GM13977 (cell line): ENCODE measurements at regions not wholly inside any gene's neighbourhood (a gene's known extent, or its start where the extent isn't known, plus 50 kb on each side); places are given as distances from the start of the nearest gene placed in this dataset.

Experiments used
- DNase-seq: peaks from one replicate; pipeline ENCODE4 v3.0.0; 2012; ENCODE audit warnings: low spot score
- in situ Hi-C: fragments of 300-500 bp; cut with MboI; formaldehyde crosslinking; loops from one replicate; pipeline ENCODE4 v1.12.0; 2022; ENCODE audit warnings: low sequenced_read_pairs, low pct_unique_long_range_greater_than_20kb, mixed read lengths, inconsistent platforms; ENCODE audit not compliant: unreplicated experiment
- TF ChIP-seq, protein P1 (sequence below): IDR thresholded peaks from 2 replicates; pipeline ENCODE4 v1.5.1; 2012; ENCODE audit warnings: mild to moderate bottlenecking, control low read depth; ENCODE audit not compliant: insufficient read depth; ENCODE audit errors: extremely low read depth, missing control alignments

DNA sequence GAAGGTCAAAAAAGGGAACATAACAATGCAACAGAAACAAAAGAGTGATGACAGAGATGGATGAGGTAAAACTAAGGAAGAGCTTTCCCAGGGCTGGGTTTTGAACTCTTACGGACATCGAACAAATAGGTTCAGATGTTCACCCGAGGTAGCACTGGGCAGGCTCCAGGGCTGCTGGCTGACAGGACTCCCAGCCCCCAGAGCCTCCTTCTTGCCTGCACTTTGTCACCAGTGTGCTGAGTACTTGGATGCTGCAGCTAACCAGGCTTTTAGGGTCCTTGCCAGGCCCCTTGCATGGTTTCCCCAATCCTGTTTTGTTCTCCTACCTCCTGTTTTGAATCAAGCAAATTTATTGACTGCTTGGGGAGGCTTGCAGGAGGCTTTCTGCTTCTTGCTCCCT is 322.9 kb downstream of the DYSF start:
- TF ChIP-seq, protein P1, sequence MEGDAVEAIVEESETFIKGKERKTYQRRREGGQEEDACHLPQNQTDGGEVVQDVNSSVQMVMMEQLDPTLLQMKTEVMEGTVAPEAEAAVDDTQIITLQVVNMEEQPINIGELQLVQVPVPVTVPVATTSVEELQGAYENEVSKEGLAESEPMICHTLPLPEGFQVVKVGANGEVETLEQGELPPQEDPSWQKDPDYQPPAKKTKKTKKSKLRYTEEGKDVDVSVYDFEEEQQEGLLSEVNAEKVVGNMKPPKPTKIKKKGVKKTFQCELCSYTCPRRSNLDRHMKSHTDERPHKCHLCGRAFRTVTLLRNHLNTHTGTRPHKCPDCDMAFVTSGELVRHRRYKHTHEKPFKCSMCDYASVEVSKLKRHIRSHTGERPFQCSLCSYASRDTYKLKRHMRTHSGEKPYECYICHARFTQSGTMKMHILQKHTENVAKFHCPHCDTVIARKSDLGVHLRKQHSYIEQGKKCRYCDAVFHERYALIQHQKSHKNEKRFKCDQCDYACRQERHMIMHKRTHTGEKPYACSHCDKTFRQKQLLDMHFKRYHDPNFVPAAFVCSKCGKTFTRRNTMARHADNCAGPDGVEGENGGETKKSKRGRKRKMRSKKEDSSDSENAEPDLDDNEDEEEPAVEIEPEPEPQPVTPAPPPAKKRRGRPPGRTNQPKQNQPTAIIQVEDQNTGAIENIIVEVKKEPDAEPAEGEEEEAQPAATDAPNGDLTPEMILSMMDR = no peak
- in situ Hi-C loops = no loop called here
- DNase-seq = no peak

DNA sequence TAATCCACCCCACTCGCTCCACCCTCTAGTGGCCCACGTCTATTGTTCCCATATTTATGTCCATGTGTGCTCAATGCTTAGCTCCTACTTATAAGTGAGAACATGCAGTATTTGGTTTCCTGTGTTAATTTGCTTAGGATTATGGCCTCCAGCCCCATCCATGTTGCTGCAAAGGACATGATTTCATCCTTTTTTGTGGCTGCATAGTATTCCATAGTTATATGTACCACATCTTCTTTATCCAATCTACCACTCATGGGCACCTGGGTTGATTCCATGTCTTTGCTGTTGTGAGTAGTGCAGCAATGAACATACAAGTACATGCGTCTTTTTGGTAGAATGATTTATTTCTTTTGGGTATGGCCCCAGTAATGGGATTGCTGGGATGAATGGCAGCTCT is 319.9 kb downstream of the DYSF start:
- TF ChIP-seq, protein P1 = no peak
- in situ Hi-C loops = no loop called here
- DNase-seq = no peak

DNA sequence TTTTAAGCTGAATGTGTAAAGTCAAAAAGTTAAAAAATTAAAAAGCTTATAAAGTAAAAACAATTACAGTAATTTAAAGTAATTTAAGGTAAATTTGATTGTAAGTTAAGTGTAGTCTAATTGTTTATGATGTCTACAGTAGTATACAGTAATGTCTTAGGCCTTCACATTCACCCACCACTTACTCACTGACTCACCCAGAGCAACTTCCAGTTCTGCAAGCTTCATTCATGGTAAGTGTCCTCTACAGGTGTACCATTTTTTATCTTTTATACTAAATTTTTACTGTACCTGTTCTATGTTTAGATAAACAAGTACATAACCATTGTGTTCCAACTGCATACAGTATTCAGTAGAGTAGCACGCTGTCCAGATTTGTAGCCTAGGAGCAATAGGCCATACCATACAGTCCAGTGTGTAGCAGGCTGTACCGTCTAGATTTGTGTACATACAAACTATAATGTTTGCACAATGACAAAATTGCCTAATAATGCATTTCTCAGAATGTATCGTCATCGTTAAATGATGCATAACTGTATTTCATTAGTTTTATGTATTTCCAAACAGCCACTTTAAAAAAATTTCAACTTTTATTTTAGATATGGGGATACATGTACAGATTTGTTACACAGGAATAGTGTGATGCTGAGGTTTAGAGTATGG is 319.3 kb downstream of the DYSF start:
- TF ChIP-seq, protein P1 = no peak
- in situ Hi-C loops = no loop called here
- DNase-seq = no peak

DNA sequence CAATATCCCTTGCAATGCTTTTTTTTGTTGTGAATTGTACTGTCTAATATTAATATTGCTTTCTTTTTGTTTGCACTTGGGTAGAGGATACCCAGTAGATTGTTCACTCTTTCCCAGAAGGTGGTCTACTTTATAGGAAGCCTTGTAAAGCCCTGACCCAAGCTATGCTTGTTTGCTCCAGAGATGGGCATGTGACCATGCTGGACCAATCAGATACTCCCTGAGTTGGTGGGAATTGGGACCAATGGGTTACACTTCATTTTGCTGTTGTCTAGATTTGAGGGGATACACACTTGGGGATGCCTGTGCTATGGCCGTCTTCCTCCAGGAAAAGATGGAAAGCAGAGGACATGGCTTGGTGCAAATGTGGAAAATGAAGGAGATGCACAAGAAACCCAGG is 314.3 kb downstream of the DYSF start:
- in situ Hi-C loops = no loop called here
- TF ChIP-seq, protein P1 = no peak
- DNase-seq = no peak

DNA sequence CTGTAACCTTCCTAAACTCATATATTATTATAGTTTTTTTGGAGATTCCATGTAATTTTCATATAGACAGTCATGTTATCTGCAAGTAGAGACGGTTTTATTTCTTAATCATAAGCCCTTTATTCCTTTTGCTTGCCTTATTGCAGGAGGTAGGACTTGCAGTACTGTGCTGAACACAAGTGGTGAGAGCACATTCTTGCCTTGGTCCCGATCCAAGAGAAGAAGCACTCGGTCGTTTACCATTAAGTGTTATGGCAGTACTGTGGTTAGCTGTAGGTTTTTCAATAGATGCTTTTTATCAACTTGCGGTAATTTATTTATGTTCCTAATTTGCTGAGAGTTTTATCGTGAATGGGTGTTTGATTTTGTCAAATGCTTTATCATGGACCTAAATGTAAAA is 305.7 kb downstream of the DYSF start:
- in situ Hi-C loops = no loop called here
- no peak for DNase-seq
- TF ChIP-seq, protein P1 = no peak

DNA sequence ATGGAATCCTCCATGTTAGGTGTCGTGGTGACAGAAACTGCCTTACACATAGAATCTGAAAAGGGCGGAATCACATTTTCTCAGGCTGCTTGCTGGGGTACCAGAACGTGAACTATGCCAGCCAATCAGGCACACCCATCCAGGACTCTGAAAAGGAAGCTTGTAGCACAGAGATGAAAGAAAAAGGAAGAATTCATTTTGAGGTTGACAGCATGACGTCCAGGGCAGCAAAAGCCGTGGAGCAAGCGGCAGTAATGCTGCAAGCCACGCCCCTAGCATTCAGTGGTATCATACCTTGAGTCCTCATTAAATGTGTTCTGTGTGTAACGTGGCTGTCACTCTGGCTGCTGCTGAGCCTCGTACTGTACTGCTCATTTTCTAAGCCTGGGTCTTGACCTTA is 304.0 kb downstream of the DYSF start:
- TF ChIP-seq, protein P1 = no peak
- in situ Hi-C loops = no loop called here
- DNase-seq = no peak
